PC-9 (cell line): ENCODE measurements at regions not wholly inside any gene's neighbourhood (a gene's known extent, or its start where the extent isn't known, plus 50 kb on each side); places are given as distances from the start of the nearest gene placed in this dataset.

Experiments
- BruUV-seq: library from RNA; stranded (reverse); fragments of 400-500 nt; replicated peaks from 2 replicates; lab custom pipeline; 2021; lab: Mats Ljungman, UMichigan
- CTCF ChIA-PET: fragments of 300-600 bp; sonication (Branson Sonifier 250); formaldehyde crosslinking; loops from one replicate; lab custom pipeline; 2022; ENCODE audit warnings: antibody characterized with exemption; lab: Charles Lee
- POLR2A ChIA-PET: fragments of 300-600 bp; sonication (Branson Sonifier 250); formaldehyde crosslinking; loops from one replicate; lab custom pipeline; 2022; ENCODE audit warnings: antibody characterized with exemption; ENCODE audit not compliant: unreplicated experiment; lab: Charles Lee
- DNase-seq, 2 experiments: peaks; one replicate each; pipeline versions ENCODE4 v3.0.0 to v3.0.0-alpha.2; 2015 to 2022; ENCODE audit warnings: mixed read lengths in 1 of 2
- H2AFZ ChIP-seq: fragments of 200-600 bp; sonication (generic); 2 replicates; pipeline ENCODE4 v1.8.1; 2017; ENCODE audit warnings: antibody characterized with exemption
- H3F3A ChIP-seq: fragments of 200-600 bp; sonication (generic); 2 replicates; pipeline ENCODE4 v1.8.1; 2017; ENCODE audit warnings: antibody characterized with exemption, mild to moderate bottlenecking, low read depth; ENCODE audit not compliant: insufficient read depth
- H3K27ac ChIP-seq: fragments of 200-600 bp; sonication (generic); 2 replicates; pipeline ENCODE4 v1.6.1; 2016; ENCODE audit warnings: mixed run types
- H3K27me3 ChIP-seq: fragments of 200-600 bp; sonication (generic); 2 replicates; pipeline ENCODE4 v1.6.1; 2016; ENCODE audit warnings: low read depth, mixed run types; ENCODE audit not compliant: insufficient read depth
- H3K36me3 ChIP-seq: fragments of 200-600 bp; sonication (generic); 2 replicates; pipeline ENCODE4 v1.6.1; 2016; ENCODE audit warnings: low read depth, mixed run types
- H3K4me1 ChIP-seq: fragments of 200-600 bp; sonication (generic); replicated peaks from 2 replicates; pipeline ENCODE4 v1.6.1; 2016; ENCODE audit warnings: mixed run types; ENCODE audit not compliant: insufficient read depth
- H3K4me2 ChIP-seq: fragments of 200-600 bp; sonication (generic); 2 replicates; pipeline ENCODE4 v1.6.1; 2017; ENCODE audit warnings: mixed run types
- H3K4me3 ChIP-seq: fragments of 200-600 bp; sonication (generic); 2 replicates; pipeline ENCODE4 v1.6.1; 2016; ENCODE audit warnings: mixed run types
- H3K79me2 ChIP-seq: fragments of 200-600 bp; sonication (generic); 2 replicates; pipeline ENCODE4 v1.6.1; 2017; ENCODE audit warnings: low read depth, mixed run types
- H3K9me2 ChIP-seq: fragments of 200-600 bp; sonication (generic); 2 replicates; pipeline ENCODE4 v1.8.1; 2017; ENCODE audit warnings: mild to moderate bottlenecking; ENCODE audit not compliant: insufficient read depth
- H3K9me3 ChIP-seq: fragments of 200-600 bp; sonication (generic); 2 replicates; pipeline ENCODE4 v1.8.1; 2016; ENCODE audit warnings: low read depth; ENCODE audit not compliant: insufficient read depth
- H4K20me1 ChIP-seq: fragments of 200-600 bp; sonication (generic); 2 replicates; pipeline ENCODE4 v1.8.1; 2017; ENCODE audit not compliant: insufficient read depth
- CTCF ChIP-seq: fragments of 200-600 bp; sonication (generic); conservative IDR thresholded peaks from 2 replicates; pipeline ENCODE4 v1.6.1; 2017; ENCODE audit warnings: mixed run types, antibody characterized with exemption, mild to moderate bottlenecking, moderate library complexity
- EZH2 ChIP-seq: fragments of 200-600 bp; sonication (generic); IDR thresholded peaks from 2 replicates; pipeline ENCODE4 v1.8.0; 2017; ENCODE audit warnings: antibody characterized with exemption, low read depth
- intact Hi-C: fragments of 100-400 bp; cut with micrococcal nuclease; formaldehyde crosslinking; loops from one replicate; pipeline ENCODE4 v1.10.0; 2022; ENCODE audit not compliant: unreplicated experiment

- ChIA-PET CTCF (no interaction called here), POLR2A (no interaction called here)
- H3K4me2 ChIP-seq: no peak overlapping the region
- no peaks in the 10 kb centered on the region for H3K4me1 ChIP-seq
- H4K20me1 ChIP-seq: no peaks in the 10 kb centered on the region
- no peak for TF ChIP-seq CTCF
- no peak for TF ChIP-seq EZH2
- no TSS peak for BruUV-seq
- no peak overlapping the region for H3K27ac ChIP-seq
- intact Hi-C loops: loop anchor here (5.0 kb wide), 1 partner anchor 181 kb away; no protein-coding TSS in a partner anchor
- no peak for DNase-seq
- H3K9me2 ChIP-seq: no peaks in the 10 kb centered on the region
- H3K36me3 ChIP-seq: no peaks in the 10 kb centered on the region
- no peaks in the 10 kb centered on the region for H3F3A ChIP-seq
- H3K4me3 ChIP-seq: no peak overlapping the region
- H2AFZ ChIP-seq: no peak overlapping the region
- no peaks in the 10 kb centered on the region for H3K9me3 ChIP-seq
- peaks cover 43% of the 10 kb centered on the region for H3K27me3 ChIP-seq
- H3K79me2 ChIP-seq: no peaks in the 10 kb centered on the region
Observed at GRCh38 chr13:27713767-27714166, 78.5 kb upstream of the GSX1 start.

GRCh38 chr13:27721681-27722080 is 70.6 kb upstream of the GSX1 start:
- H2AFZ ChIP-seq: no peak overlapping the region
- H3K9me2 ChIP-seq: no peaks in the 10 kb centered on the region
- H3F3A ChIP-seq: no peaks in the 10 kb centered on the region
- H3K4me2 ChIP-seq: no peak overlapping the region
- intact Hi-C loops: no loop called here
- TF ChIP-seq EZH2 (no peak), CTCF (no peak)
- no peaks in the 10 kb centered on the region for H4K20me1 ChIP-seq
- H3K9me3 ChIP-seq: no peaks in the 10 kb centered on the region
- no peak for DNase-seq
- no peaks in the 10 kb centered on the region for H3K4me1 ChIP-seq
- no TSS peak for BruUV-seq
- ChIA-PET POLR2A (no interaction called here), CTCF (no interaction called here)
- H3K27me3 ChIP-seq: peaks cover 45% of the 10 kb centered on the region
- no peak overlapping the region for H3K27ac ChIP-seq
- no peaks in the 10 kb centered on the region for H3K36me3 ChIP-seq
- H3K79me2 ChIP-seq: no peaks in the 10 kb centered on the region
- H3K4me3 ChIP-seq: no peak overlapping the region

- no peaks in the 10 kb centered on the region for H4K20me1 ChIP-seq
- H3F3A ChIP-seq: no peaks in the 10 kb centered on the region
- no peak overlapping the region for H3K4me3 ChIP-seq
- ChIA-PET POLR2A (no interaction called here), CTCF (no interaction called here)
- H3K79me2 ChIP-seq: no peaks in the 10 kb centered on the region
- intact Hi-C loops: no loop called here
- DNase-seq: no peak
- no TSS peak for BruUV-seq
- H3K27ac ChIP-seq: no peak overlapping the region
- no peaks in the 10 kb centered on the region for H3K9me3 ChIP-seq
- H3K27me3 ChIP-seq: peaks cover 20% of the 10 kb centered on the region
- no peak overlapping the region for H3K4me2 ChIP-seq
- H3K4me1 ChIP-seq: no peaks in the 10 kb centered on the region
- H3K9me2 ChIP-seq: no peaks in the 10 kb centered on the region
- no peak for TF ChIP-seq EZH2
- TF ChIP-seq CTCF: no peak
- H2AFZ ChIP-seq: no peak overlapping the region
- H3K36me3 ChIP-seq: no peaks in the 10 kb centered on the region
Observed at GRCh38 chr13:27728271-27728670, 64.0 kb upstream of the GSX1 start.
